Fibroblast of mammary gland (primary cell): ENCODE measurements at regions not wholly inside any gene's neighbourhood (a gene's known extent, or its start where the extent isn't known, plus 50 kb on each side); places are given as distances from the start of the nearest gene placed in this dataset.

Experiments
- DNase-seq: peaks from one replicate; pipeline ENCODE4 v3.0.0-alpha.2; 2010; ENCODE audit warnings: low read depth
- H3K4me3 ChIP-seq: 2 replicates; pipeline ENCODE4 v1.5.1; 2011; ENCODE audit warnings: low read depth, mild to moderate bottlenecking, low read length, moderate library complexity; ENCODE audit not compliant: control insufficient read depth
- TF ChIP-seq, protein P1 (sequence below): conservative IDR thresholded peaks from 2 replicates; pipeline ENCODE4 v1.5.1; 2011; ENCODE audit warnings: low read depth, low read length, inconsistent platforms; ENCODE audit not compliant: control insufficient read depth, insufficient read depth

GRCh38 chr3:28066020-28066419 lies 175.4 kb upstream of the CMC1 start:
- DNase-seq = no peak
- TF ChIP-seq, protein P1, sequence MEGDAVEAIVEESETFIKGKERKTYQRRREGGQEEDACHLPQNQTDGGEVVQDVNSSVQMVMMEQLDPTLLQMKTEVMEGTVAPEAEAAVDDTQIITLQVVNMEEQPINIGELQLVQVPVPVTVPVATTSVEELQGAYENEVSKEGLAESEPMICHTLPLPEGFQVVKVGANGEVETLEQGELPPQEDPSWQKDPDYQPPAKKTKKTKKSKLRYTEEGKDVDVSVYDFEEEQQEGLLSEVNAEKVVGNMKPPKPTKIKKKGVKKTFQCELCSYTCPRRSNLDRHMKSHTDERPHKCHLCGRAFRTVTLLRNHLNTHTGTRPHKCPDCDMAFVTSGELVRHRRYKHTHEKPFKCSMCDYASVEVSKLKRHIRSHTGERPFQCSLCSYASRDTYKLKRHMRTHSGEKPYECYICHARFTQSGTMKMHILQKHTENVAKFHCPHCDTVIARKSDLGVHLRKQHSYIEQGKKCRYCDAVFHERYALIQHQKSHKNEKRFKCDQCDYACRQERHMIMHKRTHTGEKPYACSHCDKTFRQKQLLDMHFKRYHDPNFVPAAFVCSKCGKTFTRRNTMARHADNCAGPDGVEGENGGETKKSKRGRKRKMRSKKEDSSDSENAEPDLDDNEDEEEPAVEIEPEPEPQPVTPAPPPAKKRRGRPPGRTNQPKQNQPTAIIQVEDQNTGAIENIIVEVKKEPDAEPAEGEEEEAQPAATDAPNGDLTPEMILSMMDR = no peak
- H3K4me3 ChIP-seq = no peak overlapping the region

- no peak overlapping the region for H3K4me3 ChIP-seq
- no peak for DNase-seq
- TF ChIP-seq, protein P1 = no peak
Observed at GRCh38 chr3:28067014-28067413, 174.4 kb upstream of the CMC1 start.

GRCh38 chr3:28068342-28068741 lies 173.1 kb upstream of the CMC1 start:
- TF ChIP-seq, protein P1 = no peak
- H3K4me3 ChIP-seq = no peak overlapping the region
- no peak for DNase-seq

DNA sequence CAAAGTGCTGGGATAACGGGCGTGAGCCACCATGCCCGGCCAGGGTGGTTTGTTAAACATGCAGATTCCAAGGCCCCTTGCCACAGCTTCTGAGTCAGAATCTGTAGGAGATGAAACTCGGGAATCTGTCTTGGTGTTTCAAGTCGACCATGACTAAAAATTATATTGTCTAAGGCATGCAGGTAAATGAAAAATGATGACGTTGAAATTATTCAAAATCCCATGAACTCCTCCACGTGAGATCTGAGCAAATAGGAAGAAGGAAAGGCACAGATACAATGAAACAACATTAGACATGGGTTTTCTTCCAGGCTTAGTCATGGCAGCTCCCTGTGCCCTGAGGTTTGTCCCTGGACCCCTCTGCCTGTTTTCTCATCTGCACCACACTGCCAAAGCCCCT lies 172.0 kb upstream of the CMC1 start:
- no peak for DNase-seq
- H3K4me3 ChIP-seq = no peak overlapping the region
- TF ChIP-seq, protein P1 = no peak

GRCh38 chr3:28076246-28076645 lies 165.2 kb upstream of the CMC1 start:
- no peak for DNase-seq
- no peak overlapping the region for H3K4me3 ChIP-seq
- TF ChIP-seq, protein P1 = no peak

DNA sequence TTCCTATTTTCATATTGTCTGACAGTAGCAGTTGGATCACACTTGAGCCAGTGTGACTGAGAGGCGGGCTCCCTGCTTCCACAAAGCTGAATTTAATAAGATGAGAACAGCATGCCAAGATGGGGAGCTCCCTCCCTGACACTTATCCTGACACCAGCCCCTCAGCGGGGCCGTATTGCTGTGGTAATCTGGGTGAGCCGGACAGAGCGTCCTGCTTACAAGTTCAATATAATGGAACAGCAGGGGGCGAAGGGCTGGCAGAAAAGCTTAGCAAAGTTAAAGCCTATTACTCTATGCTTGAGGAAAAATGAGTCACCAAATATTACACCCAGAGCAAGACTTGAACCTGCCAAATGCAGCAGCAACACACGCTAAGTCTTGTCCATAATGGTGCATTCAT lies 163.8 kb upstream of the CMC1 start:
- TF ChIP-seq, protein P1 = peak; percentile 29
- H3K4me3 ChIP-seq = no peak overlapping the region
- peak; percentile 56 for DNase-seq

DNA sequence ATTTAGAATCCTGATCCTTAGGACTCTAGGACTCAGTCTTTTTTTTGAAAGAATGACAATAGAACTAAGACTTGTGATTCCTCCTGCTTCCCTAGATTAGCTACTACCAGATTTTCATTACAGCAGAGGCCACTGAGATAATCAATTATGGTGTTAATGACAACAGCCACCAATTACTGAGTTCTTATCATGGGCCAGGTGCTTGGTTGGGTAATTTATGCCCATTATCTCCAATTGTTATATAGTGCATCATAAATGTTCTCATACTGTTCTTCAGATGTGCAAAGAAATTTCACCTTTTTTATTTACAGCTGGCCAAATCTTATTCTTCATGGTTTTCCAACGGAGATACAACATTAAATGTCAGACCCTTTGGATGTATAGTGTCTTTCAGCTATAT lies 162.9 kb upstream of the CMC1 start:
- TF ChIP-seq, protein P1 = no peak
- DNase-seq = no peak
- no peak overlapping the region for H3K4me3 ChIP-seq
